BE2C (cell line): ENCODE measurements at regions not wholly inside any gene's neighbourhood (a gene's known extent, or its start where the extent isn't known, plus 50 kb on each side); places are given as distances from the start of the nearest gene placed in this dataset.

Experiments
- DNase-seq: peaks from one replicate; pipeline ENCODE4 v3.0.0-alpha.2; 2020
- H3K27me3 ChIP-seq: fragments of 250-450 bp; sonication (Bioruptor Pico); 2 replicates; pipeline ENCODE4 v1.5.1; 2020; ENCODE audit warnings: mild to moderate bottlenecking
- H3K36me3 ChIP-seq: fragments of 250-450 bp; sonication (Bioruptor Pico); 2 replicates; pipeline ENCODE4 v1.5.1; 2020; ENCODE audit warnings: mild to moderate bottlenecking
- H3K4me1 ChIP-seq: fragments of 250-450 bp; sonication (Bioruptor Pico); 2 replicates; pipeline ENCODE4 v1.5.1; 2020
- H3K4me3 ChIP-seq: 2 replicates; pipeline ENCODE4 v1.5.1; 2011; ENCODE audit warnings: low read depth, low read length
- H3K9me3 ChIP-seq: fragments of 250-450 bp; sonication (Bioruptor Pico); 2 replicates; pipeline ENCODE4 v1.5.1; 2020
- TF ChIP-seq, protein P1 (sequence below): IDR thresholded peaks from 2 replicates; pipeline ENCODE4 v1.5.1; 2012; ENCODE audit warnings: mild to moderate bottlenecking, low read depth, low read length

DNA sequence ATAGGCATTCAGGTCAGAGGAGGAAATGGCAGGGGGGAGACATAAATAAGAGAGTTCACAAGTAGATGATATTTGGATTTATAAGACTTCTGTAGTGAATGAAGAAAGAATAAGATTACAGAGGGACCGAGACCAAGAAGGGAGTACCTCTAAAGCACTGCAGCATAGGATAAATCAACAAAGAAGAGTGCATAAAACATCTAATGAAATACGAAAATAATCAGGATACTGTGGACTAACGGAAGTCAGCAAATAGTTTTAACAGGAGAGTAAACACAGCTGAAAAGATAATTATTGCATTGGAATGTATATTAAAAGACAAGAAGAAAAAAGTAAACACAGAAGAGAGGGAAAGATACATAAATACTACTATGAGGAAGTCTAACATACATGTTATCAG, 921.9 kb upstream of the PRMT6 start:
- DNase-seq = no peak
- Histone ChIP-seq H3K27me3 (no peaks in the 10 kb centered on the region), H3K4me1 (no peaks in the 10 kb centered on the region), H3K4me3 (no peak overlapping the region), H3K9me3 (no peaks in the 10 kb centered on the region), H3K36me3 (no peaks in the 10 kb centered on the region)
- TF ChIP-seq, protein P1, sequence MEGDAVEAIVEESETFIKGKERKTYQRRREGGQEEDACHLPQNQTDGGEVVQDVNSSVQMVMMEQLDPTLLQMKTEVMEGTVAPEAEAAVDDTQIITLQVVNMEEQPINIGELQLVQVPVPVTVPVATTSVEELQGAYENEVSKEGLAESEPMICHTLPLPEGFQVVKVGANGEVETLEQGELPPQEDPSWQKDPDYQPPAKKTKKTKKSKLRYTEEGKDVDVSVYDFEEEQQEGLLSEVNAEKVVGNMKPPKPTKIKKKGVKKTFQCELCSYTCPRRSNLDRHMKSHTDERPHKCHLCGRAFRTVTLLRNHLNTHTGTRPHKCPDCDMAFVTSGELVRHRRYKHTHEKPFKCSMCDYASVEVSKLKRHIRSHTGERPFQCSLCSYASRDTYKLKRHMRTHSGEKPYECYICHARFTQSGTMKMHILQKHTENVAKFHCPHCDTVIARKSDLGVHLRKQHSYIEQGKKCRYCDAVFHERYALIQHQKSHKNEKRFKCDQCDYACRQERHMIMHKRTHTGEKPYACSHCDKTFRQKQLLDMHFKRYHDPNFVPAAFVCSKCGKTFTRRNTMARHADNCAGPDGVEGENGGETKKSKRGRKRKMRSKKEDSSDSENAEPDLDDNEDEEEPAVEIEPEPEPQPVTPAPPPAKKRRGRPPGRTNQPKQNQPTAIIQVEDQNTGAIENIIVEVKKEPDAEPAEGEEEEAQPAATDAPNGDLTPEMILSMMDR = no peak

DNA sequence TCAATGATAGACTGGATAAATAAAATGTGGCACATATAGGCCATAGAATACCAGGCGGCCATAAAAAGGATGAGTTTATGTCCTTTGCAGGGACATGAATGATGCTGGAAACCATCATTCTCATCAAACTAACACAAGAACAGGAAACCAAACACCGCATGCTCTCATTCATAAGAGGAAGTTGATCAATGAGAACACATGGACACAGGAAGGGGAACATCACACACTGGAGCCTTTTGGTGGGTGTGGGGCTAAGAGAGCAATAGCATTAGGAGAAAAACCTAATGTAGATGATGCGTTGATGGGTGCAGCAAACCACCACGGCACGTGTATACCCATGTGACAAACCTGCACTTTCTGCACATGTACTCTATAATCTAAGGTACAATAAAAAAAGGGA, 883.4 kb upstream of the PRMT6 start:
- TF ChIP-seq, protein P1 = no peak
- H3K9me3 ChIP-seq = no peaks in the 10 kb centered on the region; the same call in 1 of the 2 replicates
- H3K27me3 ChIP-seq = no peaks in the 10 kb centered on the region
- H3K4me1 ChIP-seq = no peaks in the 10 kb centered on the region
- H3K4me3 ChIP-seq = no peak overlapping the region
- no peak for DNase-seq
- H3K36me3 ChIP-seq = no peaks in the 10 kb centered on the region

DNA sequence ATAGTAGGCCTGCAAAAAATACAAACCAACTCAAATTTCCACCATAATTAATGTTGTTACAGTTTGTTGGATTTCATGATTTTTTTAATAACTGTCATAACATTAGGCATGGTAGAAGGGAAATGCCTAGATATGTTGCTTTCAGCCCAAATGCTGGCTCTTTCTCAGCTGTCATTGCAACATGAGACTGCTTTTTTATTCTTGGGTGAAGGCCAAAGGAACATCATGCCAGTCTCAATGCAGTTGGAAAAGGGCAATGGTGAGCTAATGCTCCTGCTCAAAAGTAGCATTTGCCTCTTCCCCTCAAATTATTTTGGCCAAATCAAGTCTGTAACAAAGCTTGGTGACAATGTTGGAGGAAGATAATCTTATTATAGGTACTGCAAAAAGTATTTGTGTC, 877.7 kb upstream of the PRMT6 start:
- Histone ChIP-seq H3K4me1 (peaks cover 4% of the 10 kb centered on the region; the same call in 1 of the 2 replicates), H3K27me3 (no peaks in the 10 kb centered on the region), H3K36me3 (no peaks in the 10 kb centered on the region), H3K4me3 (no peak overlapping the region), H3K9me3 (no peaks in the 10 kb centered on the region; the same call in 1 of the 2 replicates)
- DNase-seq = no peak
- TF ChIP-seq, protein P1 = no peak

DNA sequence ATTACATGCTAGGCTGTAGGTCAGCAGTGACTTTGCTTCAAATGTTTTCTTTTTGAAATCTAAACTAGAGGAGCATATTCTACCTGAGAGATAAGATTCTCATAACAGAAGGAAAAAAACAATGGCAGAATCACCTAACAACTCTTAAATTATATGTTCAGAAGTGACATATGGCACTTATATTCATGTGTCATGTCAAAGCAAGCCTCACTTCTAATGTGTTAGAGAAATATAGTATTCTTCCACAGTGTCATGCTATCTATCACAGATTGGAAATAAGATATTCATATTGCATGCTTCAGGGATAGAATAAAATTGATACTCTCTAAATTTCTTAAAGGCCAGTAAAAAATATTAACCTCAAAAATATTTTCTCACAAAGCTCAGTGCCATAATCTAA, 874.6 kb upstream of the PRMT6 start:
- DNase-seq = no peak
- H3K9me3 ChIP-seq = peaks cover 3% of the 10 kb centered on the region; the same call in 1 of the 2 replicates
- no peak overlapping the region for H3K4me3 ChIP-seq
- H3K36me3 ChIP-seq = no peaks in the 10 kb centered on the region
- peaks cover 4% of the 10 kb centered on the region; the same call in 1 of the 2 replicates for H3K4me1 ChIP-seq
- TF ChIP-seq, protein P1 = no peak
- no peaks in the 10 kb centered on the region for H3K27me3 ChIP-seq

DNA sequence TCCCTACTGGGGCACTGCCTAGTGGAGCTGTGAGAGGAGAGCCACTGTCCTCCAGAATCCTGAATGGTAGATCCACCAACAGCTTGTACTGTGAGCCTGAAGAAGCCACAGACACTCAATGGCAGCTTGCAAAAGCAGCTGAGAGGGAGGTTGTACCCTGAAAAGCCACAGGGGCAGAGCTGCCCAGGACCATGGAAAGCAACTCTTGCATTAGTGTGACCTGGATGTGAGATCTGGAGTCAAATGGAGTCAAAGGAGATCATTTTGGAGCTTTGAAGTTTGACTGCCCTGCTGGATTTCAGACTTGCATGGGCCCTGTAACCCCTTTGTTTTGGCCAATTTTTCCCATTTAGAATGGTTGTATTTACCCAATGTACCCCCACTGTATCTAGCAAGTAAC, 871.4 kb upstream of the PRMT6 start:
- no peaks in the 10 kb centered on the region for H3K4me1 ChIP-seq
- DNase-seq = no peak
- H3K27me3 ChIP-seq = no peaks in the 10 kb centered on the region
- H3K36me3 ChIP-seq = no peaks in the 10 kb centered on the region
- no peak overlapping the region for H3K4me3 ChIP-seq
- H3K9me3 ChIP-seq = peaks cover 3% of the 10 kb centered on the region; the same call in 1 of the 2 replicates
- TF ChIP-seq, protein P1 = no peak

DNA sequence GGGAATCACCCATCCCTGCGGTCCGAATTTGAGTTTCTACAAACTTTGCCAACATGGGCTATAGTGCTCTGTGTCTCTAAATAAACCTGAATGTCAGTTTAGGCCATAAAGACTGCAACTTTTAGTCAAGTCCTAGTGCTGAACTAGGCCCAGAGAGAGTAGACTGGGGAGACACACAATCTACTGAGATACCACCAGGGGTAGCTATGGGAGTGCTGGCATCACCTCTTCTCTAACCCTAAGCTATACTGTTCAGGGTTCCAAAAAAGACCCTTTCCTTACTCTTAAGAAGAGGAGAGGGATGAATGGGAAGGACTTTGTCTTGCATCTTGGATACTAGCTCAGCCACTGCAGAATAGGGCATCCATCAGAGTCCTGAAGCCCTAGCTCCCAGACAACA, 866.7 kb upstream of the PRMT6 start:
- Histone ChIP-seq H3K9me3 (peaks cover 3% of the 10 kb centered on the region), H3K4me1 (no peaks in the 10 kb centered on the region), H3K27me3 (no peaks in the 10 kb centered on the region), H3K4me3 (no peak overlapping the region), H3K36me3 (no peaks in the 10 kb centered on the region)
- DNase-seq = no peak
- TF ChIP-seq, protein P1 = no peak
